ENCODE measurements at regions not wholly inside any gene's neighbourhood (a gene's known extent, or its start where the extent isn't known, plus 50 kb on each side); places are given as distances from the start of the nearest gene placed in this dataset.
A peak's percentile ranks its signal among the peaks of the same experiment; 100 is the strongest.

- WGBS, 2 donors, result 69 to 76% methylated on average over 3 of the region's 3 CpGs
- H3K9me3 ChIP-seq, result no peaks in the 10 kb centered on the region
- no peak overlapping the region for H3K4me3 ChIP-seq
- H3K4me1 ChIP-seq, result peaks cover 0 to 4% (median 0%) of the 10 kb centered on the region in 4 donors
- H3K27me3 ChIP-seq, result no peaks in the 10 kb centered on the region
- TF ChIP-seq POLR2AphosphoS5 (IDR thresholded peaks at IDR 0.05) (no peak), CTCF (IDR thresholded peaks at IDR 0.05) (no peak), POLR2A (IDR thresholded peaks at IDR 0.05) (no peak), EP300 (IDR thresholded peaks at IDR 0.05) (no peak)
- no peak for DNase-seq
- H3K27ac ChIP-seq, result no peak overlapping the region
- intact Hi-C loops (cut with DNase I), result no loop called here
- no peaks in the 10 kb centered on the region for H3K36me3 ChIP-seq
Measured at GRCh38 chr4:123877551-123877950, 481.0 kb downstream of the SPRY1 start.

- Histone ChIP-seq H3K9me3 (no peaks in the 10 kb centered on the region), H3K36me3 (no peaks in the 10 kb centered on the region), H3K4me3 (no peak overlapping the region), H3K4me1 (peaks cover 0 to 4% (median 0%) of the 10 kb centered on the region in 4 donors), H3K27ac (no peak overlapping the region), H3K27me3 (no peaks in the 10 kb centered on the region)
- WGBS, 2 donors, result 93 to 96% methylated on average over 8 of the region's 8 CpGs
- DNase-seq, result no peak
- intact Hi-C loops (cut with DNase I), result no loop called here
- TF ChIP-seq POLR2A (IDR thresholded peaks at IDR 0.05) (no peak), CTCF (IDR thresholded peaks at IDR 0.05) (no peak), POLR2AphosphoS5 (IDR thresholded peaks at IDR 0.05) (no peak), EP300 (IDR thresholded peaks at IDR 0.05) (no peak)
Measured at GRCh38 chr4:123878976-123879375, 482.4 kb downstream of the SPRY1 start.

DNA sequence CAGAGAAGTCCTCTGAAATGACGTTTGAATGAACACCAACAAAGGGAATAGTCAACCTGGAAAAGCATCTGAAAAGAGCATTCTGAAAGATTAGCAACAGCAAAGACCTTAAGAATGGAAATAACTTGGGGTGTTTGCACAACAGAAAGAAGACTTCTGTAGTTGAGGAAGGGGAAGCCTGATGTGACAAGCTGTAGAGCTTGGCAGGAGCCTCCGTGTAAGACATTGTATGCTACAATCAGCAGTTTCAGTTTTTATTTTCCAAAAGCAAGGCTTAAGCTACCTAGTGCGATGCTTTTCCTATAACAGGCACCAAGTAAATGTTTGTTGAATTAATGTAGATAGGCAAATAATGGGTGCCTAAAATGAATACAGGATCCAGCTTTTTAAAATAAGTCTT lies 484.0 kb downstream of the SPRY1 start:
- intact Hi-C loops (cut with DNase I), result no loop called here
- Histone ChIP-seq H3K27me3 (no peaks in the 10 kb centered on the region), H3K9me3 (no peaks in the 10 kb centered on the region), H3K4me1 (peaks cover 0 to 4% (median 0%) of the 10 kb centered on the region in 4 donors), H3K36me3 (no peaks in the 10 kb centered on the region), H3K27ac (no peak overlapping the region), H3K4me3 (no peak overlapping the region)
- TF ChIP-seq POLR2A (IDR thresholded peaks at IDR 0.05), result no peak
- TF ChIP-seq EP300 (IDR thresholded peaks at IDR 0.05), result no peak
- no peak for TF ChIP-seq CTCF (IDR thresholded peaks at IDR 0.05)
- no peak for TF ChIP-seq POLR2AphosphoS5 (IDR thresholded peaks at IDR 0.05)
- DNase-seq, result no peak
- 53 to 71% methylated on average over 3 of the region's 3 CpGs for WGBS, 2 donors

- Histone ChIP-seq H3K36me3 (no peaks in the 10 kb centered on the region), H3K27me3 (no peaks in the 10 kb centered on the region), H3K4me1 (no peaks in the 10 kb centered on the region), H3K9me3 (no peaks in the 10 kb centered on the region), H3K4me3 (no peak overlapping the region), H3K27ac (no peak overlapping the region)
- intact Hi-C loops (cut with DNase I), result no loop called here
- DNase-seq, result no peak
- WGBS, 2 donors, result 89 to 92% methylated on average over 6 of the region's 6 CpGs
- TF ChIP-seq POLR2A (IDR thresholded peaks at IDR 0.05) (no peak), CTCF (IDR thresholded peaks at IDR 0.05) (no peak), EP300 (IDR thresholded peaks at IDR 0.05) (no peak), POLR2AphosphoS5 (IDR thresholded peaks at IDR 0.05) (no peak)
Measured at GRCh38 chr4:123884922-123885321, 488.3 kb downstream of the SPRY1 start.

DNA sequence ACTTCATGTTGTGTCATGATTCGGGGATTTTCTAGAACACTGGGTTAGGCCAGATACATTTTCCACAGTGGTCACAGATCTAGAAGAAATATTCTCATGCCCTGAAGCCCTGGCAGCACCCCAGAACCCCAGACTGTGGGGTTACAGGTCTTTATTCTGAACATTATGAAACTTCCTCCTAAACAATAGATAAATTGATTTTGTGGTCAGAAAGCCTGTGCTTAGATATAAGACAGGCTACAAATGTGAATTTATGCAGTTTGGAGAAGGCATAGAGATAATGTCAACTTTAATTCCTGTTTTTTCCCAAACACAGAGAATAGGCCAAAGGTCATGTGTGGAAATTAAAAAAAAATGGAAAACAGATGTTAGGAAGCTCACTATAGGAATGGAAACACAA lies 492.9 kb downstream of the SPRY1 start:
- H3K4me1 ChIP-seq, result peaks cover 0 to 6% (median 2%) of the 10 kb centered on the region in 4 donors
- H3K36me3 ChIP-seq, result no peaks in the 10 kb centered on the region
- H3K27ac ChIP-seq, result peak overlapping the region in 1 of 4 donors; percentile 10
- no peaks in the 10 kb centered on the region for H3K27me3 ChIP-seq
- DNase-seq, result no peak
- intact Hi-C loops (cut with DNase I), result no loop called here
- H3K9me3 ChIP-seq, result no peaks in the 10 kb centered on the region
- 85% methylated on average over 1 of the region's 1 CpG for WGBS, 2 donors
- TF ChIP-seq CTCF (IDR thresholded peaks at IDR 0.05) (no peak), POLR2AphosphoS5 (IDR thresholded peaks at IDR 0.05) (no peak), EP300 (IDR thresholded peaks at IDR 0.05) (no peak), POLR2A (IDR thresholded peaks at IDR 0.05) (no peak)
- no peak overlapping the region for H3K4me3 ChIP-seq

Data from sigmoid colon (tissue), 6 donors.